GM18505 (cell line): ENCODE measurements at regions not wholly inside any gene's neighbourhood (a gene's known extent, or its start where the extent isn't known, plus 50 kb on each side); places are given as distances from the start of the nearest gene placed in this dataset.

Experiments used
- ATAC-seq: cut with Tn5 transposase; IDR thresholded peaks from one replicate; pipeline ENCODE4 v1.9.1; 2021; ENCODE audit not compliant: unreplicated experiment
- POLR2A ChIP-seq: IDR thresholded peaks from 4 replicates; pipeline ENCODE4 v1.6.1; 2011; ENCODE audit warnings: borderline replicate concordance; ENCODE audit not compliant: insufficient read depth, insufficient read length; ENCODE audit errors: extremely low read depth

- ATAC-seq: no peak
These were observed 57.3 kb downstream of the MED10 start for GRCh38 chr5:6321078-6321477.

GRCh38 chr5:6319116-6319515 lies 59.2 kb downstream of the MED10 start:
- ATAC-seq: no peak
- TF ChIP-seq POLR2A: no peak

More at GRCh38 chr5:6321078-6321477, 57.3 kb downstream of the MED10 start:
- TF ChIP-seq POLR2A: no peak

GRCh38 chr5:6317116-6317798 lies 61.1 kb downstream of the MED10 start:
- no peak for TF ChIP-seq POLR2A
- ATAC-seq: no peak

- no peak for ATAC-seq
- TF ChIP-seq POLR2A: no peak
These were observed 62.8 kb downstream of the MED10 start for GRCh38 chr5:6315580-6315979.

GRCh38 chr5:6311568-6312501 lies 66.5 kb downstream of the MED10 start:
- ATAC-seq: no peak
- TF ChIP-seq POLR2A: no peak

- ATAC-seq: no peak
- TF ChIP-seq POLR2A: no peak
These were observed 68.4 kb downstream of the MED10 start for GRCh38 chr5:6309949-6310348.

GRCh38 chr5:6308683-6309082 lies 69.7 kb downstream of the MED10 start:
- ATAC-seq: no peak
- no peak for TF ChIP-seq POLR2A

- TF ChIP-seq POLR2A: no peak
- ATAC-seq: no peak
These were observed 71.0 kb downstream of the MED10 start for GRCh38 chr5:6307304-6307703.

GRCh38 chr5:6305853-6306252 lies 72.5 kb downstream of the MED10 start:
- no peak for TF ChIP-seq POLR2A
- ATAC-seq: no peak

GRCh38 chr5:6302684-6303083 lies 75.7 kb downstream of the MED10 start:
- ATAC-seq: no peak
- no peak for TF ChIP-seq POLR2A

- ATAC-seq: no peak
- no peak for TF ChIP-seq POLR2A
These were observed 76.3 kb downstream of the MED10 start for GRCh38 chr5:6302075-6302474.

- TF ChIP-seq POLR2A: no peak
These were observed 81.8 kb downstream of the MED10 start for GRCh38 chr5:6296524-6296923.

GRCh38 chr5:6291961-6292360 lies 86.4 kb downstream of the MED10 start:
- ATAC-seq: no peak
- no peak for TF ChIP-seq POLR2A

More at GRCh38 chr5:6296524-6296923, 81.8 kb downstream of the MED10 start:
- ATAC-seq: no peak

GRCh38 chr5:6289239-6289638 lies 89.1 kb downstream of the MED10 start:
- no peak for ATAC-seq
- TF ChIP-seq POLR2A: no peak
